H9 (cell line): ENCODE measurements at regions not wholly inside any gene's neighbourhood (a gene's known extent, or its start where the extent isn't known, plus 50 kb on each side); places are given as distances from the start of the nearest gene placed in this dataset.

Source experiments
- DNase-seq: peaks from one replicate; pipeline ENCODE4 v3.0.0-alpha.2; 2017
- H2AFZ ChIP-seq: one replicate; pipeline ENCODE4 v1.6.1; 2013; ENCODE audit warnings: mild to moderate bottlenecking, low read length, control low read depth, moderate library complexity
- H2AK5ac ChIP-seq: 2 replicates; pipeline ENCODE4 v1.6.1; 2013; ENCODE audit warnings: low read length, control low read depth, mixed read lengths; ENCODE audit not compliant: insufficient read length
- H2BK120ac ChIP-seq: one replicate; pipeline ENCODE4 v1.6.1; 2013; ENCODE audit warnings: low read depth, mild to moderate bottlenecking, low read length, control low read depth, inconsistent platforms; ENCODE audit not compliant: poor library complexity, severe bottlenecking
- H2BK12ac ChIP-seq: 2 replicates; pipeline ENCODE4 v1.6.1; 2013; ENCODE audit warnings: low read length, control low read depth, mixed read lengths, low read depth; ENCODE audit not compliant: insufficient read length
- H2BK15ac ChIP-seq: 2 replicates; pipeline ENCODE4 v1.6.1; 2013; ENCODE audit warnings: low read depth, low read length, control low read depth
- H2BK20ac ChIP-seq: one replicate; pipeline ENCODE4 v1.6.1; 2013; ENCODE audit warnings: low read depth, mild to moderate bottlenecking, low read length, control low read depth, inconsistent platforms; ENCODE audit not compliant: poor library complexity, severe bottlenecking
- H2BK5ac ChIP-seq: 2 replicates; pipeline ENCODE4 v1.6.1; 2013; ENCODE audit warnings: low read length, control low read depth, mixed read lengths; ENCODE audit not compliant: insufficient read length
- H3K14ac ChIP-seq: 2 replicates; pipeline ENCODE4 v1.6.1; 2013; ENCODE audit warnings: low read length, control low read depth; ENCODE audit not compliant: insufficient read depth
- H3K18ac ChIP-seq: 2 replicates; pipeline ENCODE4 v1.6.1; 2013; ENCODE audit warnings: low read depth, mild to moderate bottlenecking, mixed read lengths, low read length, control low read depth; ENCODE audit not compliant: insufficient read length
- H3K23ac ChIP-seq: 2 replicates; pipeline ENCODE4 v1.6.1; 2013; ENCODE audit warnings: low read length, control low read depth, mixed read lengths, low read depth; ENCODE audit not compliant: insufficient read length
- H3K23me2 ChIP-seq: 2 replicates; pipeline ENCODE4 v1.6.1; 2013; ENCODE audit warnings: low read depth, mild to moderate bottlenecking, mixed read lengths, low read length, control low read depth; ENCODE audit not compliant: insufficient read length, poor library complexity, severe bottlenecking
- H3K27ac ChIP-seq: 2 replicates; pipeline ENCODE4 v1.5.1; 2013; ENCODE audit warnings: low read length, control low read depth, mixed read lengths, low read depth; ENCODE audit not compliant: insufficient read length
- H3K27me3 ChIP-seq: 2 replicates; pipeline ENCODE4 v1.6.1; 2013; ENCODE audit warnings: low read length, control low read depth, inconsistent platforms; ENCODE audit not compliant: insufficient read depth
- H3K4ac ChIP-seq: 2 replicates; pipeline ENCODE4 v1.6.1; 2013; ENCODE audit warnings: low read depth, mild to moderate bottlenecking, control low read depth, inconsistent platforms, low read length, moderate library complexity
- H3K4me1 ChIP-seq: 2 replicates; pipeline ENCODE4 v1.6.1; 2013; ENCODE audit warnings: low read length, control low read depth, inconsistent platforms; ENCODE audit not compliant: insufficient read depth
- H3K4me2 ChIP-seq: 2 replicates; pipeline ENCODE4 v1.6.1; 2013; ENCODE audit warnings: low read length, control low read depth, mixed read lengths; ENCODE audit not compliant: insufficient read length, insufficient read depth
- H3K56ac ChIP-seq: 2 replicates; pipeline ENCODE4 v1.6.1; 2013; ENCODE audit warnings: low read depth, mild to moderate bottlenecking, mixed read lengths, low read length, control low read depth; ENCODE audit not compliant: insufficient read length
- H3K79me1 ChIP-seq: 2 replicates; pipeline ENCODE4 v1.6.1; 2013; ENCODE audit warnings: low read depth, mild to moderate bottlenecking, moderate library complexity, low read length, control low read depth, inconsistent platforms; ENCODE audit not compliant: insufficient read depth, poor library complexity, severe bottlenecking
- H3K79me2 ChIP-seq: 2 replicates; pipeline ENCODE4 v1.6.1; 2013; ENCODE audit warnings: low read length, control low read depth, inconsistent platforms; ENCODE audit not compliant: insufficient read depth
- H3K9ac ChIP-seq: 2 replicates; pipeline ENCODE4 v1.6.1; 2013; ENCODE audit warnings: low read length, control low read depth, mixed read lengths; ENCODE audit not compliant: insufficient read length; ENCODE audit errors: extremely low read depth
- H3K9me3 ChIP-seq: one replicate; pipeline ENCODE4 v1.6.1; 2013; ENCODE audit warnings: low read depth, low read length, inconsistent platforms; ENCODE audit not compliant: control insufficient read depth
- H3T11ph ChIP-seq: one replicate; pipeline ENCODE4 v1.6.1; 2013; ENCODE audit warnings: mild to moderate bottlenecking, low read length, control low read depth, inconsistent platforms
- H4K20me1 ChIP-seq: one replicate; pipeline ENCODE4 v1.6.1; 2013; ENCODE audit not compliant: control insufficient read depth, insufficient read length, insufficient read depth
- H4K5ac ChIP-seq: 2 replicates; pipeline ENCODE4 v1.6.1; 2013; ENCODE audit warnings: low read depth, mild to moderate bottlenecking, mixed read lengths, low read length, control low read depth; ENCODE audit not compliant: insufficient read length
- H4K8ac ChIP-seq: replicated peaks from 2 replicates; pipeline ENCODE4 v1.6.1; 2013; ENCODE audit warnings: low read length, control low read depth, mixed read lengths, low read depth; ENCODE audit not compliant: insufficient read length
- H4K91ac ChIP-seq: 2 replicates; pipeline ENCODE4 v1.6.1; 2013; ENCODE audit warnings: low read depth, mild to moderate bottlenecking, moderate library complexity, mixed read lengths, low read length, control low read depth; ENCODE audit not compliant: insufficient read length
- H3K27ac Mint-ChIP-seq, 3 experiments: 2 replicates in 2 of 3; 3 replicates in 1 of 3; pipeline ENCODE4 v1.8.0; 2020 to 2021; ENCODE audit warnings: mixed read lengths in 3 of 3, mild to moderate bottlenecking in 1 of 3, moderate library complexity in 1 of 3
- H3K27me3 Mint-ChIP-seq: 2 replicates; pipeline ENCODE4 v1.8.0; 2021; ENCODE audit warnings: low read depth, mild to moderate bottlenecking, moderate library complexity, mixed read lengths
- H3K36me3 Mint-ChIP-seq, 3 experiments: 2 replicates in 2 of 3; 3 replicates in 1 of 3; pipeline ENCODE4 v1.8.0; 2020 to 2021; ENCODE audit warnings: low read depth in 3 of 3, mixed read lengths in 3 of 3; ENCODE audit not compliant: insufficient read depth in 1 of 3
- H3K4me1 Mint-ChIP-seq, 2 experiments: 2 replicates each; pipeline ENCODE4 v1.8.0; 2020; ENCODE audit warnings: mixed read lengths in 2 of 2
- H3K4me3 Mint-ChIP-seq, 2 experiments: 2 replicates in 1 of 2; 3 replicates in 1 of 2; pipeline ENCODE4 v1.8.0; 2020 to 2021; ENCODE audit warnings: mild to moderate bottlenecking in 2 of 2, mixed read lengths in 2 of 2, moderate library complexity in 1 of 2
- H3K9me3 Mint-ChIP-seq, 2 experiments: 2 replicates in 1 of 2; 3 replicates in 1 of 2; pipeline ENCODE4 v1.8.0; 2020; ENCODE audit warnings: mild to moderate bottlenecking in 2 of 2, mixed read lengths in 2 of 2, moderate library complexity in 1 of 2
- CTCF ChIP-seq: fragments of 200-600 bp; sonication (generic); conservative IDR thresholded peaks from 3 replicates; pipeline ENCODE4 v1.8.0; 2021; ENCODE audit warnings: antibody characterized with exemption, mild to moderate bottlenecking
- WGBS: extraction: QIAGEN DNeasy Blood & Tissue Kit; methylation state at CpG from one replicate; pipeline ENCODE4 v1.1.7; 2013; ENCODE audit warnings: missing lambda C conversion rate, low lambda C conversion rate, mixed read lengths; ENCODE audit not compliant: insufficient read length; ENCODE audit errors: extremely low coverage; 5-methylcytosine and 5-hydroxymethylcytosine counted together

- no CpG with 5 or more reads among the region's 3 CpGs for WGBS
- H2AFZ ChIP-seq, result no peak overlapping the region
- H3K27ac Mint-ChIP-seq, result no peak overlapping the region
Measured at GRCh38 chr5:82723168-82723567, 354.0 kb downstream of the TMEM167A start.

More at GRCh38 chr5:82723168-82723567, 354.0 kb downstream of the TMEM167A start:
- peaks cover 3% of the 10 kb centered on the region; the same call in 1 of the 2 replicates for H3K4me1 ChIP-seq
- H2BK15ac ChIP-seq, result no peak overlapping the region
- no peak overlapping the region for H3K56ac ChIP-seq
- H3T11ph ChIP-seq, result no peak overlapping the region
- no peaks in the 10 kb centered on the region for H4K20me1 ChIP-seq
- H3K18ac ChIP-seq, result no peak overlapping the region
- H3K27ac ChIP-seq, result no peak overlapping the region
- Mint-ChIP-seq H3K9me3 (peaks cover 3% of the 10 kb centered on the region in 2 experiments; a peak in 4 of 5 replicates), H3K4me1 (peaks cover 8 to 13% of the 10 kb centered on the region in 2 experiments), H3K27me3 (no peaks in the 10 kb centered on the region), H3K4me3 (no peak overlapping the region), H3K36me3 (peaks cover 0 to 6% (median 4%) of the 10 kb centered on the region in 3 experiments; a peak in 3 of 7 replicates)
- H3K27me3 ChIP-seq, result no peaks in the 10 kb centered on the region; the same call in 1 of the 2 replicates
- no peak overlapping the region for H2BK5ac ChIP-seq
- H3K23ac ChIP-seq, result no peak overlapping the region
- no peak overlapping the region for H4K91ac ChIP-seq
- H2BK12ac ChIP-seq, result no peak overlapping the region
- no peak overlapping the region for H3K9ac ChIP-seq
- no peak overlapping the region for H3K4ac ChIP-seq
- no peak overlapping the region for H2AK5ac ChIP-seq
- no peaks in the 10 kb centered on the region for H3K79me1 ChIP-seq
- no peak overlapping the region for H3K14ac ChIP-seq
- H3K23me2 ChIP-seq, result no peaks in the 10 kb centered on the region
- H2BK120ac ChIP-seq, result no peak overlapping the region
- H2BK20ac ChIP-seq, result no peak overlapping the region
- H4K8ac ChIP-seq, result no peak overlapping the region
- H3K79me2 ChIP-seq, result no peaks in the 10 kb centered on the region
- H3K4me2 ChIP-seq, result no peak overlapping the region
- TF ChIP-seq CTCF, result no peak
- no peak overlapping the region for H4K5ac ChIP-seq
- DNase-seq, result no peak
- H3K9me3 ChIP-seq, result no peaks in the 10 kb centered on the region
